GM18511 (cell line): ENCODE measurements at regions not wholly inside any gene's neighbourhood (a gene's known extent, or its start where the extent isn't known, plus 50 kb on each side); places are given as distances from the start of the nearest gene placed in this dataset.

ENCODE experiments used
- ATAC-seq: cut with Tn5 transposase; IDR thresholded peaks from one replicate; pipeline ENCODE4 v1.9.1; 2021; ENCODE audit warnings: mild to moderate bottlenecking, moderate library complexity; ENCODE audit not compliant: unreplicated experiment

DNA sequence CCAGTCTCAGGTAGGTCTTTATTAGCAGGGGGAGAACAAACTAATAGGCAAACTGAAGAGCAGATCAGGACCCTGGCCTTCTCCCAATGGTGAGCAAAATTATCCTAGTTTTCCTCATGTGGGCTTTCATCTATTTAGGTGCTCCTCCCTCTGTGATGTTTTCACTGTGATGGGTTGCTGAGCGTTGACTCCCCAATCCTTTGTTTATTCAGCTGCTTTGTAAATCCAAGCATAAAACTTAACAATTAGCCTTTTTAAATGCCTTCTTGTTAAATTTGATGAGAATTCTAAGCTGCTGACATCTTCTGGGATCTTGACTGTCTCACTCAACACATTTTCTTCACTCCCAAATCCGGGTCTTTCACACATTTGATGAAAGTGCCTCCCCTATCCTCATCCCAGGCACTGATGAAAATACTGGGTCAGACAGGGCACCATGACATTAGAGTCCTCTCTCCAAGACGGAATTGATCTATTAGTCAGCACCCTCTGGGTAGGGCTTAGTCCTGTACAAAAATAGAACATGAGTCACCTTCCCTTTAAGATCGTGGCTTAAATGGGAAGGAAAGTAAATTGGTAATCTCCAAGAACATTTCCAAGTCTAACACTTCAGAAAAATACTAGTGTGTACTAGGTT, 199.3 kb upstream of the ISX start:
- ATAC-seq, result no peak

DNA sequence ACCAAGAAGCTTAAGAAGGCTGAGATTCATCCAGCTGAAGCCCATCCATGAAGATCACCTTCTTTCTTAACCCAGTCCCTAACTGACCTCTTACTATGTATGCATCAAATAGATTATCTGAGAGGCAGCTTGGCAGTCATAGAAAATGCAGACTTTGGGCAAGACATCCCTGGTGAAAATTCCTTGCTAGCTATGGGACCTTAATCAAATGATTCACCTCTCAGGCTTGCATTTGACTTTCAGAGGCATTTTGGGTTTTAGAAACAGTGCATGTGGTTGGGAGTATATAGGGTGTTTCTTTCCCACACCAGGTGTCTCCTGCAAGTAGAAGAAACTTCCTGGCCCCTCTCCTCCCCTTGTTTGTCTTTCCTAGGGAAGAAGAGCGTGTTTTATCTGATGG, 188.5 kb upstream of the ISX start:
- ATAC-seq, result no peak

- no peak for ATAC-seq
These were observed 187.8 kb upstream of the ISX start for GRCh38 chr22:34878171-34878570.

DNA sequence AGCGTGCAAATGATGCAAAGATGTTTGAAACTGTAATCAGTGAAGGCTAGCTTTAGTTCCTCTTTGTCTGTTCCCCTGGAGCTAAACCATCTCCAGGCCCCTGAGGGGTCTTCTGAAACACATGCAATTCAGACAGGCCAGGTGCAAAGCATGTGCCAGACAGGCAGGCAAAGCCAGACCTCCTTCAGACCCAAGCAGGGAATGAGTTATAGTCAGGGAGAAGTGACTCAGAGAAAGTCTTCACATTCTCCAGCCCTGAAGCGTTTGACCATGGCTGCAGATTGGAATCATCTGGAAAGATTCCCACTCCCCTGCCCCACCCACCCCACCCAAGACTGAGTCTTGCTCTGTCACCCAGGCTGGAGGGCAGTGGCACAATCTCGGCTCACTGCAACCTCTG, 187.0 kb upstream of the ISX start:
- ATAC-seq, result no peak

DNA sequence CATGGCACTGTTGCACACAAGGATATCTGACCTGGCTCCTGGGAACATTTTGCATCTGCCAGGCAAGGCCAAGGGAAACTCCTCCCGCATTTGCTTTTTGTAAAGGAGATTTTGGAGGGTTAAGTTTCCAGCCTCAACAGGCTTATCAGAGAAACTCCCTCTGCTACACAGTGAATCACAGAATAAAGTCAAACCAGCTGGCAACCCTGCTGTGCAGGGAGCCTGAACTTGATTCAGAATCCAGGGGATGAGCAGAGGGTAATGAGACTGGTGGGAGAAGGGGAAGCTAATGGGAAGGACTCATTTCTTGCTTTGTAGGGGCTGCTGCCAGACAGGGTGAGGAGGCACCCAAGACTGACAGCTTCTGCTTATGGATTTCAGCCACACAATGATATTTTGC, 185.3 kb upstream of the ISX start:
- no peak for ATAC-seq

DNA sequence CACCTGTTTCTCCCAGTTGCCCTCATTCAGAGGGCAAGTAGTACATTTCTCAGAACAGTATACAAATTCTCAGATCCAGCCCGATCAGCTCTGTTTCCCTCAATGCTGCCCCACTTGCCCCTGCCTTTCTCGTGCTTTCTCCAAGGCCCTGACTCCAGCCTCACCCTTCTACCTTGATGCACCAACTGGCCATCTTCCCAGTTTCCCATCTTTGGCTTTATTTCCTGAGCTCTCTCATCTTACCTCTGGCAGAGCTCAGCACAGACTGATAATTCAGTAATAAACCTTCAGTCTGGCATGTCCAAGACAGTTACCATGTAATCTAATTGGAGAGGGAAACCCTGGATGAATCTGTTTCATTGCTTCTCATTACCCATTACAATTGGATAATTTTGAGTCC, 184.5 kb upstream of the ISX start:
- ATAC-seq, result no peak

DNA sequence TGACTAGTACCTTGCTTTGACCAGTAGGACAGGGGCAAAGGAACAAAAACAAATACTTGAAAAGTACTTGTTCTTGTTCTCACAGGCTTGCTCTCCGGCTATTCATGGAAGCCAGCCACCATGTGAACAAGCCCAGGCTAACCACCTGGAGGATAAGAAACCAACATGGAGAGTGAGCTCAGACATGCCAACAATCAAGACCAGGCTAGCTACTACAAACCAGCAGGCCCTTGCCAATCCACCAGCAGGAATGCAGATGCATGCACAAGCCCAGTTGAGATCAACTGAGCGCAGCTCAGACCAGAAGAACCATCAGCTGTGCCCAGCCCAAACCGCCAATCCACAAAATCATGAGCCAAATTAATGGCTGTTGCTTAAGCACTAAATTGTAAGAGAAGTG, 180.1 kb upstream of the ISX start:
- no peak for ATAC-seq

DNA sequence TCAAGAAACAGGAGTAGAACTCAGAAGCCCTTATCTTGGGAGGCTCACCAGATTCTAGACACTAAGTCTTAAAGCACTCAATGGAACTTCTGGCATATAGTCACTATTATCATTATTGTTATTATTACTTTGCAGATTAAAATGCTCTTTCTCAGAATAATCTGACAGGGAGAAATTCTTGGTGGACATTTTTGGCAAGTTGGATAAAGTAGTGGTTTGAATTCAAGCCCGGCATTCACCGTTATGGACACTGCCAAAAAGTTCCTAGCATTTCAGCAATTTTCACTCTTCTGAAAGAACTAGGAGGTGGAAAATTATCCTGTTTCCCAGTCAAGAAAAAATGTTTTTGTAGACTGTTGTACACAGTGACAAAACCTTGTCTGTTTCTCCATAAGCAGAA, 179.6 kb upstream of the ISX start:
- no peak for ATAC-seq

GRCh38 chr22:34886812-34887211, 179.1 kb upstream of the ISX start:
- no peak for ATAC-seq

DNA sequence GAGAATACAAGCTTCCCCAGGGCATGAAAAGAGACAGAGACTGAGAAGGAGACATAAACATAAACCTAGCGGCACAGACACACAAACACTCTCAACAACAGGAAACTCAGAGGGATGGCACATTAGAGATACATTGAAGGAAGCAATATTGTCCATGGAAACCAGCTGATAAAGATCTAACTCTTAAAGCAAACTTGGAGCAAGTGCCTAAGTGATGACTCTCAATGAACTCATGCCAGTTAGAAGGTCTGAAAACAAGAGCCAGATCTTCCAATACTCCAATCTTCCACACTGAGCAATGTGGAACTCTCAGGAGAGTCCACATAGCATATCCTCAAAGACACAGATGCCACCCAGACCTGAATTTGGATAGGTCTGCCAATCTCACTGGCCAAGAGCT, 168.8 kb upstream of the ISX start:
- no peak for ATAC-seq

- ATAC-seq, result no peak
These were observed 163.6 kb upstream of the ISX start for GRCh38 chr22:34902335-34902734.

DNA sequence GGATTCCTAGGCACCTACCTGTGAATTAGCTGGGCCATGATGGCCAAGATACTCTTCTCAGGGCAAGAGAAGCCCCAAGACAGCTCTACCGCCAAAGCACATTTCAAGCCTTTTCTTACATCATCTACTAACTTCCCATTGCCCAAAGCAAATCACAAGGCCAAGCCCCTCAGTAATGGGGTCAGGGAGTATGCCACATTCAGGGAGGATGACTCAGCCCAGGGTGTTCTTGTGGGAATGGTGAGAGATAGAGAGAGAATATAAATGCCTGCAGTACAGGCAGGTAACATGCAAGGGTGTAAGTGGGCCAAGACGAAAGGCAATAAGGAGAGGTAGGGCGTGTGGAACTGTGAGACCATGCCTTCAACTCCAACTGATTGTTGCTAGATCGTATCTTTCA, 162.5 kb upstream of the ISX start:
- no peak for ATAC-seq

- no peak for ATAC-seq
These were observed 161.5 kb upstream of the ISX start for GRCh38 chr22:34904486-34904885.

DNA sequence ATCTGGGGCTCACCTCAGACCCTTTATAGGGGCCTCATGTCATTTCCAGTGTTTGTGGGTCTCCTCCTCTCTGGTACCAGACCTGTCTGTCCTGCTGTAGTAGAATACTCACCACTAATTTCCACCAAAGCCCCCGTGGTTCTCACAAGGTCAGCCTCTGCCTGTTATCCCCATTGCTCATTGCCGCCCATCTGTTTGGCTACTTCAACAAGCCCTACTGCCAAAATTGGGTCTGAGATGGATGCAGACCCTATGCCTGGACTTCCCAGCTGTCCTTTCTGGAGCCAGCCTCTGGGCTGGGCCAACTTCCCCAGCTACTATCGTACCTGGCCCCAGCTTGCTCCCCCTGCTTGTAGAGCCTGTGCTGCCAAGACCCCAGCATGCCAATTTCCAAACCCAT, 152.1 kb upstream of the ISX start:
- no peak for ATAC-seq

GRCh38 chr22:34914846-34915245, 151.1 kb upstream of the ISX start:
- no peak for ATAC-seq

GRCh38 chr22:34917239-34917638, 148.7 kb upstream of the ISX start:
- no peak for ATAC-seq

DNA sequence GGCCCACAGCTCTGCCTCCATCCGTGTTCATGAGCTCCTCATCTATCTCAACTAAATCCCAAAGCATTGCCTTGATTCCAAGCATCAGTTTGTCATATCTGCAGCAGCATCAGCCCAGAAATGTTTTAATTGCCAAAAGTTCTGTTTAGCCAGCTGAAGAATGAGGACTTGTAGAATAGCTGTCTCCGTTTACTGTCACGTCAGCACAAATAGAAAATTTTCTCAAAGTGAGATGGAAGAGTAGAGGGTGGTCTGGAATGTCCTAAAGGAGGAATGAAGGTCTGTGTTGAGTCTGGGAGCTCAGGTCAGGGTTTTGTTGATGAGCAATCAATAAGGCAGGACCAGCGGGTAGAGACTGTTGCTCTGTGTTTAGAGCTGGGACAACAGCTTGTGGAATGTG, 134.9 kb upstream of the ISX start:
- no peak for ATAC-seq

- ATAC-seq, result no peak
These were observed 131.7 kb upstream of the ISX start for GRCh38 chr22:34934261-34934660.

DNA sequence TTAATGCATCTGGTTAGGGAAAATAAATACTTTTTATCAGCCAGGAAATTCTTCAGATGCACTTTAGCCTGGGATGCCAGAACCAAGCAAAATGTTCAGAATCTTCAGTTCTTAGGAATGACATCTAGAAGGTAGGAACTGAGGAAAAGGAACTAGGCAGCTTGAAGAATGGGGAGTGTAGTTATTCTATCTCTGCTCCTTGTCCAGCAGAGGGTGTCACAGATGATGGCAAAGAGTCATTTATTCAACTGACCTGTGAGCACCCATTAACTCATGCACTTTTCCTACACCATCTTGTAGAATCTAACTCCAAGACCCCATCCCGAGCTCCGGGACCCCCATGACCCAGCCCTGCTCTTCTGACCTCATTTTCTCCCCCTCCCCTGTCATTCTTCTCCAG, 122.1 kb upstream of the ISX start:
- no peak for ATAC-seq

DNA sequence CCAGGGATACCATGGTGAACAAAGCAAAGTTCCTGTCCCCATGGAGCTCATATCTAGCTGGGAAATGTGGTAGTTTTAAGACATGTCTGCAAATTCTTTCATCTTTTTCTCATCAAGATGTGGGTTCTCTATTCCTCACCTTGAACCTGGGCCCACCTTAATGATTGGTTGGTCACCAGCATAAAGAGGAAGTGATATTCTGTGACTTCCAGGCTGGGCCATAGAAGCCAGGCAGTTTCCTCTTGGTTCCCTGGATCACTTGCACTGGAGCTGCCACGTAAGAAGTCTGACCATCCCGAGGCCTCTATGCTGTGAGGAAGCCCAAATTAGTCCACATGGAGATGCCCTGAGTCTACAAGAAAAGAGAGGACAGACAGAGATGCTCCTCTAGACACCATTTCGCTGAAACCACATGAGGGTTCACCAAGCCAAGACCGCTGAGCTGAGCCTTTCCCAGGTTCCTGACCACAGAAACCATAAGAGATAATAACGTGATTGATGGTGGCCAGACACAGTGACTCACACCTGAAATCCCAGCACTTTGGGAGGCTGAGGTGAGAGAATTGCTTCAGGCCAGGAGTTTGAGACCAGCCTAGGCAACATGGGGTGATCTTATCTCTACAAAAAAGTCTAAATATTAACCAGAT, 119.5 kb upstream of the ISX start:
- ATAC-seq, result no peak

DNA sequence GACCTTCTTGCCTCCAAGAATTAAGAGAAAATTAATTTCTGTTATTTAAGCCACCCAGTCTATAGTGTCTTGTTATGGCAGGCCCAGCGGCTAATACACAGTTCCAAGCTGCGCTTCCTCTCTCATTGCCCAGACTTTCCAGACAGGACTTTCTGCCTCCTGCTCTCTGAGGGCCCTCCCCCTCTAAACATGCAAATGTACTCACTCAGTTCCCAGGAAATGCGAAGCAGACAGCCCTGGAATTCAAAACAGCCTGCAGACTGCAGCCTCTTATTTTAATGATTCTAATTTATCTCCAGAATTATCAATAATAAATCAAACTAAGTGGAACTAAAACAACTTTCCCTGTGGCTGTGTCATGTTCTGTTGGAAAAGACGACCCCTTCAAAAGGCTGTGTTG, 115.5 kb upstream of the ISX start:
- ATAC-seq, result no peak

GRCh38 chr22:34951212-34951611, 114.7 kb upstream of the ISX start:
- no peak for ATAC-seq

DNA sequence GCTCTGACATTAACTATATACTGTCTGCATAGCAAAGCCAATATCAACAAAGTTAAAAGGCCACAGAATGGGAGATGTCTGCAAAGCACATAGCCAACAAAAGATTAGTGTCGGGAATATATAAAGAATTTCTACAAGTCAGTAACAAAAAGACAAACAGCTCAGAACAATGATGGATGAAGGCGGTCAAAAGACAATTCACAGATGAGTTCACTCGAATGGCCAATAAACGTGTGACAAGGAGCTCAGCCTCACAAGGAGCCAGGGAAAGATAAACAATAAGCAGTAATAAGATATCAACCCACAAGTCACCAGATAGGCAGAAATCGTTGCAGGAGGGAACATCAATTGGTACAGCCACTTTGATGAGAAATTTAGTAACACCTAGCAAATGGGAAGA, 106.0 kb upstream of the ISX start:
- ATAC-seq, result no peak
